ENCODE measurements at regions not wholly inside any gene's neighbourhood (a gene's known extent, or its start where the extent isn't known, plus 50 kb on each side); places are given as distances from the start of the nearest gene placed in this dataset.

DNA sequence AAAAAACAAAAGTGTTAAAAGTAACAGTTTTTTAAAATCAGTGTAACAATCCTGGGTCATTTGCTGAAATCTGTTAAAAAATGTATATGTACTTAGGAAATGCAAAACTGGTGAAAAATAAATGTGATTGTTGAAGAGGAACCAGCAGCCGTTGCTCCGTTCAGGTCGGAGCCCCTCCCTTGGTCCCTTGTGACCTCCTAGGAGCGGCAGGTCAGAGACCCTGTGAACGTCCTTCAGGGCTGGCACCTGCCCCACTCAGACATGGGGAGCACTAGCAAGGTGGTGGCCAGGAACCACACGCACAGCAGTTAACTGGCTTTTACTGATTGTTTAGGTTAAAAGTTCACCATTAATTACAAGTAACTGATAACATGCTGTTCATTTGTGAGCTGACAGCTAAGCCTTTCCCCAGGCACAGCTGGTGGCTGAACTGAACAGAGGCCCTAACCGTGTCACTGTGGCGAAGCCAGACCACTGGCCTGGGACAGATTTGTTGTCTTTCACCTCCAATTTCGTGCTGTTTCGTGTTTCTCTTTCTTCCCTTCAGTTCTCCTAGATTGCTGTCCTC lies 159.2 kb upstream of the ALKAL2 start:
- TF ChIP-seq, protein P1, sequence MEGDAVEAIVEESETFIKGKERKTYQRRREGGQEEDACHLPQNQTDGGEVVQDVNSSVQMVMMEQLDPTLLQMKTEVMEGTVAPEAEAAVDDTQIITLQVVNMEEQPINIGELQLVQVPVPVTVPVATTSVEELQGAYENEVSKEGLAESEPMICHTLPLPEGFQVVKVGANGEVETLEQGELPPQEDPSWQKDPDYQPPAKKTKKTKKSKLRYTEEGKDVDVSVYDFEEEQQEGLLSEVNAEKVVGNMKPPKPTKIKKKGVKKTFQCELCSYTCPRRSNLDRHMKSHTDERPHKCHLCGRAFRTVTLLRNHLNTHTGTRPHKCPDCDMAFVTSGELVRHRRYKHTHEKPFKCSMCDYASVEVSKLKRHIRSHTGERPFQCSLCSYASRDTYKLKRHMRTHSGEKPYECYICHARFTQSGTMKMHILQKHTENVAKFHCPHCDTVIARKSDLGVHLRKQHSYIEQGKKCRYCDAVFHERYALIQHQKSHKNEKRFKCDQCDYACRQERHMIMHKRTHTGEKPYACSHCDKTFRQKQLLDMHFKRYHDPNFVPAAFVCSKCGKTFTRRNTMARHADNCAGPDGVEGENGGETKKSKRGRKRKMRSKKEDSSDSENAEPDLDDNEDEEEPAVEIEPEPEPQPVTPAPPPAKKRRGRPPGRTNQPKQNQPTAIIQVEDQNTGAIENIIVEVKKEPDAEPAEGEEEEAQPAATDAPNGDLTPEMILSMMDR (IDR thresholded peaks at IDR 0.05) = no peak
- TF ChIP-seq POLR2A (IDR thresholded peaks at IDR 0.05) = no peak
